Right cardiac atrium (tissue), 5 donors: ENCODE measurements at regions not wholly inside any gene's neighbourhood (a gene's known extent, or its start where the extent isn't known, plus 50 kb on each side); places are given as distances from the start of the nearest gene placed in this dataset.

Experiments
- ATAC-seq, 2 donors: fragments of 200-7000 bp; cut with Tn5 transposase; one replicate each; pipeline versions ENCODE4 v1.8.0 to v1.9.1; 2020; ENCODE audit warnings: moderate library complexity in 2 of 2, mild to moderate bottlenecking in 1 of 2
- DNase-seq, 3 donors: peaks; one replicate each; pipeline ENCODE4 v3.0.0-alpha.2; 2020
- H3K27ac ChIP-seq: one replicate; pipeline ENCODE4 v1.5.1; 2013; ENCODE audit warnings: mild to moderate bottlenecking, low read length, control low read depth, moderate library complexity
- H3K27me3 ChIP-seq: one replicate; pipeline ENCODE4 v1.6.1; 2013; ENCODE audit not compliant: control insufficient read depth, insufficient read depth
- H3K4me1 ChIP-seq: one replicate; pipeline ENCODE4 v1.6.1; 2013; ENCODE audit warnings: low read length; ENCODE audit not compliant: control insufficient read depth, insufficient read depth
- H3K4me3 ChIP-seq: one replicate; pipeline ENCODE4 v1.5.1; 2013; ENCODE audit warnings: low read length, control low read depth
- H3K9me3 ChIP-seq: one replicate; pipeline ENCODE4 v1.6.1; 2013; ENCODE audit warnings: low read length; ENCODE audit not compliant: control insufficient read depth
- WGBS: extraction: QIAGEN DNeasy Blood & Tissue Kit; methylation state at CpG from one replicate; pipeline ENCODE4 v1.1.7; 2013; 5-methylcytosine and 5-hydroxymethylcytosine counted together
- intact Hi-C, 4 donors: fragments of 100-400 bp; cut with DNase I; formaldehyde crosslinking; loops; one replicate each; pipeline versions ENCODE4 v1.11.0 to v1.14.0; 2022 to 2023
- donor health status: healthy with polysubstance abuse.
- donor health status: DM: no; HTN: yes; CAD: no.
- donor health status: DM: no; HTN: no; CAD: no.
- donor health status: DM: no; HTN: yes; CAD: no; lungs with severe emphysema.
- donor health status: DM: yes; HTN: yes; CAD: no.

- H3K27me3 ChIP-seq = no peaks in the 10 kb centered on the region
- no peak overlapping the region for H3K27ac ChIP-seq
- H3K4me1 ChIP-seq = peaks cover 2% of the 10 kb centered on the region
- no peaks in the 10 kb centered on the region for H3K9me3 ChIP-seq
- DNase-seq (no peak), ATAC-seq (no peak)
- intact Hi-C loops = no loop called here
- H3K4me3 ChIP-seq = no peak overlapping the region
Observed at GRCh38 chr5:171641891-171642290, 143.7 kb upstream of the SMIM23 start.

- Histone ChIP-seq H3K27me3 (no peaks in the 10 kb centered on the region), H3K4me3 (no peak overlapping the region), H3K9me3 (no peaks in the 10 kb centered on the region), H3K27ac (no peak overlapping the region), H3K4me1 (peaks cover 4% of the 10 kb centered on the region)
- ATAC-seq = no peak
- no peak for DNase-seq
- intact Hi-C loops = no loop called here
- WGBS = 87% methylated on average over 6 of the region's 6 CpGs
Observed at GRCh38 chr5:171642894-171643293, 142.7 kb upstream of the SMIM23 start.

- no peak overlapping the region for H3K27ac ChIP-seq
- intact Hi-C loops = no loop called here
- DNase-seq (no peak), ATAC-seq (no peak)
- H3K27me3 ChIP-seq = no peaks in the 10 kb centered on the region
- WGBS = 67% methylated on average over 10 of the region's 10 CpGs
- H3K4me1 ChIP-seq = peaks cover 2% of the 10 kb centered on the region
- H3K4me3 ChIP-seq = no peak overlapping the region
- H3K9me3 ChIP-seq = no peaks in the 10 kb centered on the region
Observed at GRCh38 chr5:171644536-171644935, 141.1 kb upstream of the SMIM23 start.

GRCh38 chr5:171646102-171647042 is 139.2 kb upstream of the SMIM23 start:
- intact Hi-C loops = no loop called here
- Histone ChIP-seq H3K4me3 (no peak overlapping the region), H3K9me3 (no peaks in the 10 kb centered on the region), H3K27me3 (no peaks in the 10 kb centered on the region), H3K4me1 (peaks cover 2% of the 10 kb centered on the region), H3K27ac (no peak overlapping the region)
- no peak for ATAC-seq
- DNase-seq = no peak
- WGBS = 85% methylated on average over 14 of the region's 14 CpGs

- peaks cover 2% of the 10 kb centered on the region for H3K4me1 ChIP-seq
- no peaks in the 10 kb centered on the region for H3K27me3 ChIP-seq
- H3K4me3 ChIP-seq = no peak overlapping the region
- DNase-seq = no peak
- peak; percentile 62 to 64 for ATAC-seq
- no peaks in the 10 kb centered on the region for H3K9me3 ChIP-seq
- intact Hi-C loops = no loop called here
- no peak overlapping the region for H3K27ac ChIP-seq
- 70% methylated on average over 15 of the region's 15 CpGs for WGBS
Observed at GRCh38 chr5:171647043-171647903, 138.3 kb upstream of the SMIM23 start.

GRCh38 chr5:171647904-171648260 is 137.7 kb upstream of the SMIM23 start:
- Histone ChIP-seq H3K27me3 (no peaks in the 10 kb centered on the region), H3K27ac (no peak overlapping the region), H3K4me3 (no peak overlapping the region), H3K4me1 (peaks cover 2% of the 10 kb centered on the region), H3K9me3 (no peaks in the 10 kb centered on the region)
- 84% methylated on average over 4 of the region's 4 CpGs for WGBS
- ATAC-seq (no peak), DNase-seq (no peak)
- intact Hi-C loops = no loop called here

- intact Hi-C loops = no loop called here
- H3K27ac ChIP-seq = no peak overlapping the region
- WGBS = 68% methylated on average over 10 of the region's 10 CpGs
- peaks cover 2% of the 10 kb centered on the region for H3K4me1 ChIP-seq
- ATAC-seq = no peak
- H3K9me3 ChIP-seq = no peaks in the 10 kb centered on the region
- DNase-seq = no peak
- no peaks in the 10 kb centered on the region for H3K27me3 ChIP-seq
- no peak overlapping the region for H3K4me3 ChIP-seq
Observed at GRCh38 chr5:171648279-171649074, 137.1 kb upstream of the SMIM23 start.

GRCh38 chr5:171649075-171649401 is 136.6 kb upstream of the SMIM23 start:
- peaks cover 2% of the 10 kb centered on the region for H3K4me1 ChIP-seq
- intact Hi-C loops = no loop called here
- DNase-seq = no peak
- no peaks in the 10 kb centered on the region for H3K27me3 ChIP-seq
- WGBS = 76% methylated on average over 3 of the region's 3 CpGs
- no peak for ATAC-seq
- H3K27ac ChIP-seq = no peak overlapping the region
- H3K4me3 ChIP-seq = no peak overlapping the region
- H3K9me3 ChIP-seq = no peaks in the 10 kb centered on the region

- Histone ChIP-seq H3K27me3 (no peaks in the 10 kb centered on the region), H3K27ac (no peak overlapping the region), H3K4me3 (no peak overlapping the region), H3K4me1 (peaks cover 2% of the 10 kb centered on the region), H3K9me3 (no peaks in the 10 kb centered on the region)
- intact Hi-C loops = no loop called here
- no peak for DNase-seq
- no peak for ATAC-seq
- 87% methylated on average over 8 of the region's 8 CpGs for WGBS
Observed at GRCh38 chr5:171650597-171650996, 135.0 kb upstream of the SMIM23 start.

- intact Hi-C loops = no loop called here
- Histone ChIP-seq H3K4me1 (peaks cover 2% of the 10 kb centered on the region), H3K9me3 (no peaks in the 10 kb centered on the region), H3K27me3 (no peaks in the 10 kb centered on the region), H3K4me3 (no peak overlapping the region), H3K27ac (no peak overlapping the region)
- ATAC-seq (no peak), DNase-seq (no peak)
- 74% methylated on average over 3 of the region's 3 CpGs for WGBS
Observed at GRCh38 chr5:171651102-171651501, 134.5 kb upstream of the SMIM23 start.

- DNase-seq = no peak
- no peaks in the 10 kb centered on the region for H3K27me3 ChIP-seq
- no peak for ATAC-seq
- H3K27ac ChIP-seq = no peak overlapping the region
- intact Hi-C loops = no loop called here
- no peaks in the 10 kb centered on the region for H3K4me1 ChIP-seq
- 93% methylated on average over 4 of the region's 4 CpGs for WGBS
- H3K4me3 ChIP-seq = no peak overlapping the region
- no peaks in the 10 kb centered on the region for H3K9me3 ChIP-seq
Observed at GRCh38 chr5:171654881-171655280, 130.7 kb upstream of the SMIM23 start.
